ENCODE measurements at regions not wholly inside any gene's neighbourhood (a gene's known extent, or its start where the extent isn't known, plus 50 kb on each side); places are given as distances from the start of the nearest gene placed in this dataset.

GRCh38 chr3:132874701-132875100 is 152.5 kb upstream of the NPHP3 start:
- TF ChIP-seq CTCF (IDR thresholded peaks at IDR 0.05; ENCODE audit: insufficient read depth, missing control alignments): no peak
- DNase-seq (ENCODE audit: insufficient read length, low spot score) (no peak), FAIRE-seq (no peak)

GRCh38 chr3:132872711-132873110 is 150.5 kb upstream of the NPHP3 start:
- TF ChIP-seq CTCF (IDR thresholded peaks at IDR 0.05; ENCODE audit: insufficient read depth, missing control alignments): no peak
- FAIRE-seq (no peak), DNase-seq (ENCODE audit: insufficient read length, low spot score) (no peak)

GRCh38 chr3:132871956-132872355 is 149.7 kb upstream of the NPHP3 start:
- TF ChIP-seq CTCF (IDR thresholded peaks at IDR 0.05; ENCODE audit: insufficient read depth, missing control alignments): no peak
- FAIRE-seq: no peak
- DNase-seq (ENCODE audit: insufficient read length, low spot score): no peak

- no peak for TF ChIP-seq CTCF (IDR thresholded peaks at IDR 0.05; ENCODE audit: insufficient read depth, missing control alignments)
- FAIRE-seq (no peak), DNase-seq (ENCODE audit: insufficient read length, low spot score) (no peak)
These were observed 148.3 kb upstream of the NPHP3 start for GRCh38 chr3:132870541-132870940.

- FAIRE-seq (no peak), DNase-seq (ENCODE audit: insufficient read length, low spot score) (no peak)
- TF ChIP-seq CTCF (IDR thresholded peaks at IDR 0.05; ENCODE audit: insufficient read depth, missing control alignments): no peak
These were observed 145.7 kb upstream of the NPHP3 start for GRCh38 chr3:132867956-132868355.

GRCh38 chr3:132867526-132867925 is 145.3 kb upstream of the NPHP3 start:
- DNase-seq (ENCODE audit: insufficient read length, low spot score) (no peak), FAIRE-seq (no peak)
- no peak for TF ChIP-seq CTCF (IDR thresholded peaks at IDR 0.05; ENCODE audit: insufficient read depth, missing control alignments)

GRCh38 chr3:132857317-132857716 is 135.1 kb upstream of the NPHP3 start:
- DNase-seq (ENCODE audit: insufficient read length, low spot score) (no peak), FAIRE-seq (no peak)
- no peak for TF ChIP-seq CTCF (IDR thresholded peaks at IDR 0.05; ENCODE audit: insufficient read depth, missing control alignments)
